Omental fat pad (tissue), 3 donors: ENCODE measurements at regions not wholly inside any gene's neighbourhood (a gene's known extent, or its start where the extent isn't known, plus 50 kb on each side); places are given as distances from the start of the nearest gene placed in this dataset.

Experiments
- ATAC-seq: fragments of 150-250 bp; one replicate; pipeline ENCODE4 v1.9.1; 2016; ENCODE audit warnings: mild to moderate bottlenecking, moderate library complexity; ENCODE audit not compliant: low FRiP score
- DNase-seq: peaks from one replicate; pipeline ENCODE4 v3.0.0-alpha.2; 2019; ENCODE audit warnings: low spot score
- CTCF ChIP-seq, 3 donors: fragments of 450-650 bp; IDR thresholded peaks; one replicate each; pipeline ENCODE4 v1.5.1; 2016 to 2017; ENCODE audit warnings: antibody characterized with exemption in 3 of 3, mild to moderate bottlenecking in 3 of 3, moderate library complexity in 2 of 3

- no peak for TF ChIP-seq CTCF (IDR thresholded peaks at IDR 0.05)
- DNase-seq (no peak), ATAC-seq (no peak)
Observed at GRCh38 chr2:37582481-37583220, 88.8 kb downstream of the CDC42EP3 start.

- ATAC-seq (no peak), DNase-seq (no peak)
Observed at GRCh38 chr2:37583402-37583801, 88.0 kb downstream of the CDC42EP3 start.

DNA sequence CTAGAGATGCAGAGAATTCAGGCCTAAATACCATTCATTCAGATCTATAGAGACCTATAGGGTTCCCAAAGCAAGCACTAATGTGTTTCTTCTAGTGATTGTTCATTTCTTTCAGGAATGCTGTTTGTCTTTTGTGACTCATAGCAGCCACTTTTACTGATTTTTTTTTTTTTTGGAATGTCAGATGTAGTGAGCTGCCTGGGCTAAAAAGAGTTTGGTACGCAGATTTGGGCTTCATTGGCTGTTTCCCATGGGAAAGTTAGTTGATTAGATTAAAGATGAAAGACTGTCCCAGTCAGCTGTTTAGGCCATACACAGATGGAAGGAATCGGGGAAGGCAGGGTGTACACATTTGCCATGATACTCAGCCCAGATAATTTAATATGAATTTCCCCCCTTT lies 87.6 kb downstream of the CDC42EP3 start:
- DNase-seq (no peak), ATAC-seq (no peak)
- no peak for TF ChIP-seq CTCF (IDR thresholded peaks at IDR 0.05)

More at GRCh38 chr2:37583402-37583801, 88.0 kb downstream of the CDC42EP3 start:
- TF ChIP-seq CTCF (IDR thresholded peaks at IDR 0.05) = no peak

GRCh38 chr2:37585295-37585908 lies 86.0 kb downstream of the CDC42EP3 start:
- peak; percentile 3 for ATAC-seq
- DNase-seq = no peak
- TF ChIP-seq CTCF (IDR thresholded peaks at IDR 0.05) = no peak

- no peak for TF ChIP-seq CTCF (IDR thresholded peaks at IDR 0.05)
- no peak for DNase-seq
- peak; percentile 93 for ATAC-seq
Observed at GRCh38 chr2:37585982-37586621, 85.3 kb downstream of the CDC42EP3 start.

DNA sequence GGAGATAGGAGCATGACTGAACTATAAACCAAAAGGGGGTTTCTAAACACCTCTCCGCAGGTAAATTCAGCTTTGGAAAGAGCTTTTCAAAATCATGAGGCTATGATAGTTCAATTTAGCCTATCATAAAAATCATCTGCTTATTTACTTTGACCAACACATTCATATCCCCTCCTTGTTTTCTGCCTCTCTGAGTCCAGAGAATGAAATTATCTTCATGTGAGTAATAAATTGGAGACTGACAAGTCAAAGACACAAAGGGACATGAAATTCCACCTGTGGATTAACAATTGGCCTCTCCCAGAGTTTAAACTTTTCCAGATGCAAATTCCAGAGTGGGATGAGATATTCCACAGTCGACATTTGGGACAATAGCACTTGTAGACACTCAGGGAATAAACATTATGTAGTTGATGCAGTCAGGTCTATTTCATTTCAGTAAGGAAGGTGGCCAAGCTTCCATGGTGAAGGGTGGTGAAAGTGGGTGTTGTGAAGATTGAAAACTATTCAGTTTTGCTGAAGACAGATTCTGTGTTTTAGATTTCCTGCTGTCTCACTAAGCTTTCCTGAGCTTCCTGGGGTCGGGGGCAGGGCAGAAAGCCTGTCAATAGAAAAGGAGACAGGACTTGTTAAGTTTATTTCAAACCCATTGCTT lies 84.7 kb downstream of the CDC42EP3 start:
- ATAC-seq (no peak), DNase-seq (no peak)
- TF ChIP-seq CTCF (IDR thresholded peaks at IDR 0.05) = no peak
